ENCODE measurements at regions not wholly inside any gene's neighbourhood (a gene's known extent, or its start where the extent isn't known, plus 50 kb on each side); places are given as distances from the start of the nearest gene placed in this dataset.

DNA sequence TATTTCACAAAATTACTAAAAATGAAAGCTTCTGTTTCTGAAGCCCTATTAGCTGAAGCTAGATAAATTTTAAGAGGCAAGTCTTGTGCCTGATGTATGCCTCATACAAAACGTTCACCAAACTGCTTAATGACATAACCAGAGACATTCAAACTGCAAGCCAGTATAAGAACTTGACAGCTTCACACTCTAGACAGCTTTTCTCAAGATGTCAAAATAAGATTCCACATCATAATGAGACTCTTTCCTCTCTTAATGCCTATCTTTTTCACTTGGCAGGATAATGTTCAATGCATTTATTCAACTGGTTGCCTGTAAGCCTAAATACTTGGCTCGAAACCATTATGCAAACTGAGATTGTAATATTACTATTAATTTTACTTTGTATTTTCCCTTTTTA lies 424.0 kb downstream of the LTN1 start:
- no peak for TF ChIP-seq TAF1 (IDR thresholded peaks at IDR 0.05; ENCODE audit: low read depth)
- TF ChIP-seq EP300 (IDR thresholded peaks at IDR 0.05; ENCODE audit: borderline replicate concordance): no peak
- no peak for TF ChIP-seq CREB1 (IDR thresholded peaks at IDR 0.05; ENCODE audit: low read depth)
- TF ChIP-seq NFIC (IDR thresholded peaks at IDR 0.05): no peak
- TF ChIP-seq, protein P1, sequence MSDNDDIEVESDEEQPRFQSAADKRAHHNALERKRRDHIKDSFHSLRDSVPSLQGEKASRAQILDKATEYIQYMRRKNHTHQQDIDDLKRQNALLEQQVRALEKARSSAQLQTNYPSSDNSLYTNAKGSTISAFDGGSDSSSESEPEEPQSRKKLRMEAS (IDR thresholded peaks at IDR 0.05): no peak

Measured in Ishikawa (cell line).